ENCODE measurements at regions not wholly inside any gene's neighbourhood (a gene's known extent, or its start where the extent isn't known, plus 50 kb on each side); places are given as distances from the start of the nearest gene placed in this dataset.
"Not testable (repeated sequence)": the region's sequence is repeated elsewhere in the genome, so short reads cannot be mapped to it uniquely, and the experiment has no call there.

- no peak for DNase-seq
Observed at GRCh38 chr9:126057121-126057825, 269.4 kb upstream of the MVB12B start.

GRCh38 chr9:126058011-126058531 is 268.6 kb upstream of the MVB12B start:
- no peak for DNase-seq

- DNase-seq: no peak
Observed at GRCh38 chr9:126058591-126058990, 268.0 kb upstream of the MVB12B start.

GRCh38 chr9:126061575-126061974 is 265.1 kb upstream of the MVB12B start:
- no peak for DNase-seq

- DNase-seq: no peak
Observed at GRCh38 chr9:126062158-126062886, 264.3 kb upstream of the MVB12B start.

DNA sequence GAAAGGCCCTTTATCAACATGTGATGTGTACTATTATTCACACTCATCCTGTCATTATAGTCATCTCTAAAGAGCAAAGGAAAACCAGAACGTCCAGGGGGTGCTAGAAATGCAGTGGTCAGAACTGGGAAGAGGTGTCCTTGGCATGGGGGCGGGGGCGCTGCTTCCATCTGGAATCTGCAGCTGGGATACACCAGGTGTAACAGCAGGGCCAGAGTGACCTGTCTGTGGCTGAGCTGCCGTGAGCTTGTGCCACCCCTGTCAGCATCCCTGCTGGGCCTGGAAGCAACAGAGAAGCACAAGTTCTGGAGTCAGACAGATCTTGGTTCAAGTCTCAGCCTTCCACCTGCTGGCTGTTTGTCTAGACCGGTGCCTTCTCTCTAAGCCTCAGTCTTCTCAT is 263.3 kb upstream of the MVB12B start:
- DNase-seq: no peak

DNA sequence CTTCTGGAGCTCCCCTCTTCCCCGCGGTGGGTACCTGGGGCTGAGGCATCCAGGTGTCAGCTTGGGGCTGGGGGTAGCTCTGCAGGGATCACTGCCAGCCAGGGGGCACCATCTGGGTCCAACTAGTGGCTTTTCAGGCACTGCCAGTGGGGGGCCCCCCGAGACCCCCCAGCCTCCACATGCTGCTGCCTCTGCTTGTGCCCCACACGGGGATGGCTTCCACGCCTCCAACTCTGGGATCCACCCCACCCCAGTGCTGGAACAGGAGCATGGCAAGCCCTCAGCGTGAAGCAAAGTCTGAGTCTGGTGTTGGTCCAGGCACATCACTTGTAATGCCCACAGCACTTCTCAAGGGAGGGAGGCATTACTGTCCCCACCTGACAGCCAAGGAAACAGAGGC is 260.5 kb upstream of the MVB12B start:
- no peak for DNase-seq

- DNase-seq: no peak
Observed at GRCh38 chr9:126067031-126067734, 259.4 kb upstream of the MVB12B start.

DNA sequence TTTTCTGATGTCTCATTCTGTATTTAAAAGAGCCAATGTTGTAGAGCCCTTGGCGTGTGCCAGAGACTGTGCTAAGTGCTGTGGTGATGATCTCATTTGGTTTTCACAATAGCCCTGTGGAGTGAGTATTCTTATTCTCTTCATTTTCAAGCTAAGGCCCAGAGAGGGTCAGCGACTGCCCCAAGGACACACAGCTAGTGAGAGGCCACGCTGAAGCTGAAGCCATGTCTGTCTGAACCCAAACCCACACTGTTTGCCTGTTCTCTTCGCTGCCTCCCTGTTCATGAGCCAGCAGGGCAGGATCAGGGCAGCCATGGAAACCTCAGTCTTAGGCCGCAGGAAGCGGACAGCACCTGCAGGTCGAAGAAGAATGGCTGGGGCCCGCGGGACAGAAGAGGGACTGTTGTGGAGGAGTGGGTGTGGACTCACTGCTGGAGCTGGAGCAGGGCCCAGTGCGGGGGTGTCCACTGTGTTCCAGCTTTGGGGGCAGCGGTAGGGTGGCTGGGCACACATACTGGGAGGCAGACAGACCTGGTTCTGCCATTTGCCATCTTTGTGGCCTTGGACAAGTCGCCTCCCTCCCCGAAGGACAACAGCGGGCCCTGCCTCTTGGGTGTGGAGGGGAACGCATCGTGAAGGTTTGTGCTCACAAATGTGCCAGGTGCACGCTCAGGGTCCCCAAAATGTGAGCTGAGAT is 257.9 kb upstream of the MVB12B start:
- DNase-seq: no peak

- no peak for DNase-seq
Observed at GRCh38 chr9:126069400-126069955, 257.2 kb upstream of the MVB12B start.

DNA sequence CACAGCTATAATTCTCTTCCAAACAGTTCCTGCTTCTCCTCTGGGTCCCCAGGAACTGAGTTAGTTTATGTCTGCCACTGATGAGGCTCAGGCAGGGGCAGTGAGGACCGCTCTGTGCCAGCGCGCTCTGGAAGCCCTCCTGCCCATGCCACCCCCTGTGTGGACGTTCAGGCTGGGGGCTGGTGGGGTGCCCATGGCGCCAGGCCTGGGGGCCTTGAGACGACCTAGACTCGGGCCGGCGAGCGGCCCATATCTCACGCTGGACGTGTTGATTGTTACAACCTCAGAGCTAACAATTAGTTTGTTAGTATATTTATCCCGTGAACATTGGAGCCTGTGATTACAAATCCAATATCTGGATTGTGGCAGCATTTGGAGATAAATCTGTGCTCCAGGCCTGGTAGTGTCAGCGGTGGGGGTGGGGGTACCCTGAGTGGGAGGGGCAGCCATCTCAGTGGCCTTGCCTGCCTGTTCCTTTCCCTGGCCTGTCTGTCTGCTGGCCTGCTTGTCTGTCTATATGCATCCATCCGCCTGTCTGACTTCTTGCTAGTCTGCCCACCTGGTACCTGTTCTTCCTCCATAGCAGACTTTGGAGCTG is 256.5 kb upstream of the MVB12B start:
- no peak for DNase-seq

DNA sequence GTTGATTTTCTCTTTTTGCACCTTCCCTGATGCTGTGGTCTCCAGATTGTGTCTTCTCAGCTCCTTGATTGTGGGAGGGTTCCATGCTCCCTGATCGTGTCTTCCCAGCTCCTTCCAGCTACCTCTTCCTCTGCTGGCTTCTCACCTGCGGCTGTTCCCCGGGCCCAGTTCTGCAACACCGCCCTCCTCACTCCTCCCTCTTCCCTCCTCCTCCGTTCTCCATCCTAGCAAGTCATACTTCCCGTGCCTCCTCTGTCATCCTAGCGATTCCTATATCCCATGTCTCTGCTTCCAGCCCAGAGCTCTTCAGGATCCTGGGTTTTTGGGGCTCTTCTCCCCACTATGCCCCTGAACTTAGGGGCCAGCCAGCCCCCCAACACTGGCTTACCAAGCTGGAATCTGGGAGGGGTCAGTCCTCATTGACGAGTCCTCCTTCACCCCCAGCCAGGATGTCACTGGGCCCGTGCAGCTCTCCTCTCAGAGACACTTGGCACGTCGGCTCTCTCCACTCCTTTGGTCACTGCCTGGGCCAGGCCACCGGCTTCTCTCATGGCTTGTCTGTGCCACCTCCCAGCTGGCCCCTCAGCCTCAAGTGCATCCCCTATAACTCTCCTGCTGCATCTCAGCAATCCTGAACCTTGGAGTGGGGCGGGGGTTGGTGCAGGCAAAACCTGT is 255.4 kb upstream of the MVB12B start:
- DNase-seq: no peak

DNA sequence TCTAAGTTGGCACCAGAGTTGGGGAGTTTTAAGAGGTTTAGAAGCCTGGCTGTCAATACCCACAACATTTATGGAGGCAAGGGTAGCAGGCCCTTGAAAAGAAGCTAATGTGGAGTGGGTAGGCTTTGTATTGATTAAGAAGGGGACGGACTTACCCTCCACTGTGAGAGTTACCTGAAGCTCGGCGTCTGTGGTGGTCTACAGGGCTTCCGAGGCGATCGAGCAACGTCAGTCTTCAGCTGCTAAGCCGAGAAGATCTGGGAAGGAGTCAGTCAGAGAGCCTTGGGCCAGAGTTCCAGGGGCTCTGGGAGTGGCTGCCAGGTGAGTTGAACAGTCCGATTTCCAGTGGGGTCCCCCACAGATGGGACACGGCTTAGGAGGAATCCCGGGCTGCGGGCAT is 249.0 kb upstream of the MVB12B start:
- not testable (repeated sequence) for DNase-seq

DNA sequence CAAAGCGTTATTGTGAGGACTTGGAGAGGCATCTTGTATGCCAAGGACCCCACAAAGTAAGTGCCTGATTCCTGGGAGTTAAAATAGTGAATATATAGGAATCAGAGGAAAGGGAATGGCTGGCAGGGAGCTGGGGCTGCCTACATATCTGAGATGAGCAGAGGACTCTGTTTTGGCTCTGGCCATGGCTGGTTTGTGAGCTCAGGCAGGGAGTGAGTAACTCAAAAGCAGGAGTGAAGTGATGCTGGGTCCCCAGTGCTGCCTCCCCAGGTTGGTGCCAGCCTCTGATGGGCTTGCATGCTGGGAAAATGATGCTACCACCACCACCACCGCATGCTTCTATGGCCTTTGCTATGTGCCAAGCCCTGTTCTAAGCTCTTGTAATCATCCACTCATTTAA is 246.0 kb upstream of the MVB12B start:
- DNase-seq: no peak

- DNase-seq: no peak
Observed at GRCh38 chr9:126081746-126082145, 244.9 kb upstream of the MVB12B start.

DNA sequence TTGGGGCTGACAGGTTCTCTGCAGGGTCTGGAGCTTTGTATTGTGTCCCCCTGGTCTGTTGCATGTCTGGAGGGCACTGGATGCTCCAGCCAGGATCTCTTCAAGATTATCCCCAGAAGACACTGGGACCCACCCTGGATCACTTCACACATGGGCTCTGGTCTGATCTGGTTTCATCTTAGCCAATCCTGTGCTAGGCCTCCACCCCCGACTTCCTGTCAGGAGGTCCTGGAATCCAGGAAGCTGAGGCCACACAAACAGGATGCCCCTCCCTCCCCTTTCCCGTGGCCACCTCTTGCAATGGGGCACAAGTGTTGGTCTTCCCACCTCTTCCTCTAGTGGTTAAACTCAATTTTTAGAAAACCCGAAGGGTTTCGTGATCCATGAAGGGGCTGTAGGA is 242.6 kb upstream of the MVB12B start:
- DNase-seq: no peak

GRCh38 chr9:126084696-126085095 is 241.9 kb upstream of the MVB12B start:
- DNase-seq: no peak

GRCh38 chr9:126085170-126085569 is 241.5 kb upstream of the MVB12B start:
- DNase-seq: no peak

DNA sequence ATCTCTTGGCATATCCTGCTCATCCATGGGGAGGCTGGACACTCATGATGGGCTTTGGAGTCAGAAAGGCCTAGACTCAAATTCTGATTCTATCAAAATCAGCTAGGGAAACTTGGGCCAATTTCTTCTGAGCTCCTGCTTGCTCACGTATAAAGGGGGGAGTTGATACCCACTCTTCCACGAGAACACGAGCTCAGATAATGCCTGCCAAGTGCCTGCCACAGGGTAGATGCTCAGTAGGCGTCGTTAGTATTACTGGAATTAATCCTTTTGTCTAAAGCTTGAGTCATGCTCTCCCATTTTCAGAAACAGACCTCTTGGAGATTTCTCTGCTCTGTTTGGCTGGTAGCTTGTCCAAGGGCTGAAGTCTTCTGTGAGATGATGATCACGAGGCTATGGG is 238.3 kb upstream of the MVB12B start:
- no peak for DNase-seq

DNA sequence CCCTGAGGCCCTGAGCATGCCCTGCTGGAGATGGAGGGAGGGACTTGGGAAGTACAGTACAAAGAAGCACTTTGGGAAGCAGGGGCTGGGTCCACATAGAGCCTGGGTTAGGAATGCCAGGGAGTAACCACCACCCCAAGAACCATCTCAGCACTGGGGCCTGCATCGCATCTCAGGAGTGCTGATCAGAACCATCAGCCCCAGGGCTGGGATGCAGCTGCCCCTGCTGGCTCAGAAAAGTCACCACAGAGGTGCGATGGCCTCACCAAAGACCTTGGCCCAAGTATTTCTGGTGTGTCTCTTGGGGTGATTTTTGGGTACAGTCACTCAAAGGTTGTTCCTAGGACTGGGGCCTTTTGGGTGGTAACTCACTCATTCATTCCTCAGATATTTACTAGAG is 236.8 kb upstream of the MVB12B start:
- no peak for DNase-seq

GRCh38 chr9:126093771-126094170 is 232.9 kb upstream of the MVB12B start:
- DNase-seq: no peak
